ENCODE measurements at regions not wholly inside any gene's neighbourhood (a gene's known extent, or its start where the extent isn't known, plus 50 kb on each side); places are given as distances from the start of the nearest gene placed in this dataset.

DNA sequence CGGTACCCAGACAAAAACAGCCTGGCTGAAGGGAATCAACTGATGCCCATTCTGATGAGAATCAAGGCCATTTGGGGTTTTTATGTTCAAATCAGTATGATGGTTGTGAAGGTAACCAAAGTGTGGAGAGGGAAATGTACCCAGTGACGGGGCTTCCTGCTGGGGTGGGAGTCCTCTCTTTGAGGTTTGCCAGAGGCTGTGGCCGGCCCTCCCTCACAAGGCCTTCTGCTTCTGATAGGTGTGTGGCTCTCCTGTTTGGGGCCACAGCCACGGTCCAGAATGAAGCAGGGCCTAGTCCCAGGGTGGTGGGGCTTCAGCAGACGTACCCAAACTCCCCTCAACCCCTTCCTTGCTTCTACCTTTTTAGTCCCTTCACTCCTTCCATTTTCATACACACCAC lies 86.7 kb upstream of the NAA20 start:
- DNase-seq: no peak

DNA sequence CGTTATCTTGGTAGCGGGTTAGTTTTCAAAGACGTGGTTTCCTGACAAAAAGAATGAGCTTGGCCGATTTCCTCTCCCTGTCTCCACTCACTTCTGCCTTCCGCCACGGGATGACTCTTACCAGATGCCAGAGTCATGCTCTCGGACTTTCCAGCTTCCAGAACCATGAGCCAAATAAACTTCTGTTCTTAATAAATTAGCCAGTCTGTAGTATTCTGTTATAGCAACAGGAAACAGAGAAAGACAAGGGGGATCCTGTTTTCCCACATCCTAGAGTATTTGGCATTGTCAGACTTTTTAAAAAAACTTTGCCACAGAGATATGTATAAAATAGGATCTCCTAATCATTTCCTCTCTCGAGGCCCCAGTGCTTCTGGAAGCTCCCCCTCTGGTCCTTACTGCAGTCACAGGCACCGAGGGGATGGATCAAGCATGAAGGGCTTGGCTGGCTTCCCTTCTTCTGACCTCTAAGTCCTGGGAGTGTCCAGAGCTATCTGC lies 84.9 kb upstream of the NAA20 start:
- no peak for DNase-seq

DNA sequence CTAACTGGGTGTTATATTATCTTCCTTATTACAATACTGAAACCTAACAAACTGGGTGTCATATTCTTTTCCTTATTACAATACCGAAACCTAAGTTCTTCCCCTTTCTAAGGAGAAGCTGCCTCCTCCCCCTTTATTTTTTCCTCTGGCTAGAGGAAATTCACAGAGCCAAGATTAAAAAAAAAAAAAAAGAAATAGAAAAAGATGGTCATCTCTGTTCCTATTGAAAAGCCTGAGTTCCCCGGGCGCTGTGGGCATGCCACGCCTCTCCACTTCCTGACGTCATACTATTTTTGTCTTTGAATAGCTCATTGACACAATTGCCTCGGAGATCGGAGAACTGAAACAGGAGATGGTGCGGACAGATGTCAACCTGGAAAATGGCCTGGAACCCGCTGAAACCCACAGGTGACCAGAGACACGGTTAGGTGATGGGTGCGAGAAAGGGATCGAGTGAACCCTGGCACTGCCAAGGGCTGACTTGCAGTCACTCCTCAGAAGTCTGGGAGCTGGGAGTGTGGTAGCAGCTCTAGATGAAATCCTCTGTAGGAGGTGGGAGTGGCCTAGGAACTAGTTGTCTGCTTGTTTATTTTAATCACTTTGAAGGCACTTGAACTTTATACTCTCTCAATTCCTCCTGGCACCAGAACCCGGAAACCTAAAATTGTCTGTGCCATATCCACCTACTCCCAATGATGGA lies 82.2 kb upstream of the NAA20 start:
- no peak for DNase-seq

DNA sequence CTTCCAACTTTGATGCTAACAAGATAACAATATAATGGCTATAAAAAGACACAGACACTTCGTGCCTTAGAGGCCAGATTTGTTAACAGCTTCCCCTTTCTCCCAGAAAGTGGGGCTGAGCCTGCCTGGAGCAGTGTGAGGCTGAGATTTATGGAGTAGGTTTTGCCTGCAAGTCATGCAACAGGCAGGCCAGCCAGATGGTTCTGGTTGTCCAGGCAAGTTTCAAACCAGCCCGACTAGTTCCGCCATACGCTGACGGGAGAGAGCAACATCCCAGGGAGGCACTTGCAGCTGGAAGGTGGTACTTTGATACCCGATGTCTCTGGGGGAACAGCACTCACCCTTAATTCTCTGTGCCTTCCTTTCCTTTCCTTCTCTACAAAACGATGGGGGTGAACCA lies 81.3 kb upstream of the NAA20 start:
- no peak for DNase-seq

DNA sequence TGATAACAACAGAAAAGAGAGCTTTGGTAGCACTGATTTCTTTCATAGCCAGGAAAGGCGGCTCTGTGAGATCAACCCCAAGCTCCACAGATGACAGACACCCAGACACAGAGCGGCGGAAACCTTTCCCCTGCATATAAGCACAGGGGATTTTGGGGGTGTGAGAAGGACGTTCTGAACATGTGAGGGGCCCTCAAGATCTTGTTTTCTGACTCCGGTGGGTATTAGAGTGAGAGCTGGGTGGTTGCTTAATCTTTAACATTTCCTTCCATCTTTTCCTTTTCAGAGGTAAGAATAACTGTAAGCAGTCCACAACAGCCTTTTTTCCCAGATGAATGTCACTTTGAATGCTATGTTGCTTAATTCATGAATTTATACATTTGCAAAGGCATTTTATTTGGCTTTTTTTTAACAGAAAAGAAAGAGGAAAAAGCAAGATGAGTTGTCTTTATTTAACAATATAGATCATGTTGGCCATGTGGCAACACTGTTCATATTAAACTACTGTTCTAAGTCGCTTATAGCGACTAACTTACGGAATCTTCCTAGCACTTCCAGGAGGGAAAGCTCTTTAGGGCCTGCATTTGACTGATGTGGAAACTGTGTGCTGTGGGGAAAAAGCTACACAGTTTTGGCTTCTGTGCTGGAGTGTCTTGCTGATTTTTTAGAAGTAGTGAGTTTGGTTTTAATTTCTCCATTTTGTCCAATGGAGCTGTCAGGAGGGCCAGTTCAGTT lies 80.5 kb upstream of the NAA20 start:
- no peak for DNase-seq

DNA sequence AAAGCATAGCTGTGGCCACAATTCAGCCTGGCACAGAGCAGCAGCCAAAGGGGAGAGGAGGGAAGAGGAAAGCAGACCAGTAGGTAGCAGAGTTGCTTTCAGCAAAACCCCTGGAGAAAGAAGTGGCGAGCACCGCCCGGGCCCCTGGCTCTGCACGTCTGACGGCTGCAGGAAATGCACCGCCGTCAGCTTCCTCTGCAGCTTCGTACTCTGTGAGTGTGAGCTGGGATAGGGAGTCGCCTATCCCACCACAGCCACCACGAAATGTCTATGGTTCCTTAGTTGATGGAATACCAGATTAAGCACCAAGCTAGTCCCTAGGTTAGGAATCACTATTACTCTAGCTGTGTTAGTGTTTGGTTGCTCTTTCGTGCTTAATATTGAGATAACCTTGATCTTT lies 79.9 kb upstream of the NAA20 start:
- DNase-seq: no peak

DNA sequence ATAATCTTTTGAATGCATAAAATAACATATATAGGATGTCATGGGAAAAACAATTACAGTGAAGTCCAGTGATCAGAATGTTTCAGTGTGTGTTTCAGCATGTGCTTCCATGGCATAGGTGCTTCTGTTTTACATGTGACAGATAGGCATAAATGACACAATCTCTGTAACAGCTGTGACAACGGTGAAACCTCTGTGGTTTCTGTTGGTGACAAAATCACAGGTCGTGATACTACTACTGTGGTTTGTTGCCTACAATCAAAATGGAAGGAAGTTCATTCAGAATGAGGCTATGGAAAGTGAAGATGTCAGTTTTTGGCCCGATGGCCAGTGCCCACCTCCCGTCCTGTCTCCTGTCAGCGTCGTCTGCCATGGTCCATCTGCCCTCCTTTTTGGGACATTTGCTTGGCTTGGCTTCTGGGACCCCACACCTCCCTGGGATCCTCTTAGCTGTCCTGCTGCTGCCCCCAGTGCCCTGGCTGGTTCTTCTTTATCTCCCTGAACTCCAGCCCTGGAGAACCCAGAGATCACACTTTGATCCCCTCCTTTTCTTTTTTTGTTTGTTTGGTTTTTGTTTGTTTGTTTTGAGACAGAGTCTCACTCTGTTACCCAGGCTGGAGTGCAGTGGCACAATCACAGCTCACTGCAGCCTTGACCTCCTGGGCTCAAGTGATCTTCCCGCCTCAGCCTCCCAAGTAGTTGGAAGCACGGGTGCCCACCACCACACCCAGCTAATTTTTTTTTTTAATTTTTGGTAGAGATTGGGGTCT lies 79.3 kb upstream of the NAA20 start:
- DNase-seq: no peak

DNA sequence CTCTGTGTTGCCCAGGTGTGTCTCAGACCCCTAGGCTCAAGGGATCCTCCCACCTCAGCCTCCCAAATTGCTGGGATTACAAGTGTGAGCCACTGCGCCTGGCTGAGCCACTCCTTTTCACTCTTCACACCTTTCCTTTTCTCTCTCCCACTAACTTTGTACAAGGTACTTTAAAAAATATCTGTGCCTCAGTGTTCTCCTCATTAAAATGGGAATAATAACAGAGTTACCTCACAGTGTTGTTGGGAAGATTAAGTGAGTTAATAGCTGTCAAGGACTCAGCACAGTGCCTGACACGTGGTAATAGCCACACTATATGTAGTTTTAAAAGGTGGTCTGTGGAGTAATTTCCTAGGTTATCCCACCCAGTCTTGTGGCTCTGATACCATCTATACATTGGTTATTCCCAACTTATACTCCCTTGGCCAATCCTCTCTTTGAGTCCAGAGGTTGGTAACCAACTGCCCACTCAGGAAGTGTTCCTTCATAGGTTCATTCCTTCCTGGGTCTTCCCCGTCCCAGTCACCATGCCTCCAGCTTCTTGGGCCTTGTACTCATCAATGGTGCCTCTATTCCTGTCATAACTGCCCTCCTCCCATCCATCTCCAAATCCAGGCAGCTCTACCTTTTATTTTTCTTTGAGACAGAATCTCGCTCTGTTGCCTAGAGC lies 78.6 kb upstream of the NAA20 start:
- DNase-seq: no peak

DNA sequence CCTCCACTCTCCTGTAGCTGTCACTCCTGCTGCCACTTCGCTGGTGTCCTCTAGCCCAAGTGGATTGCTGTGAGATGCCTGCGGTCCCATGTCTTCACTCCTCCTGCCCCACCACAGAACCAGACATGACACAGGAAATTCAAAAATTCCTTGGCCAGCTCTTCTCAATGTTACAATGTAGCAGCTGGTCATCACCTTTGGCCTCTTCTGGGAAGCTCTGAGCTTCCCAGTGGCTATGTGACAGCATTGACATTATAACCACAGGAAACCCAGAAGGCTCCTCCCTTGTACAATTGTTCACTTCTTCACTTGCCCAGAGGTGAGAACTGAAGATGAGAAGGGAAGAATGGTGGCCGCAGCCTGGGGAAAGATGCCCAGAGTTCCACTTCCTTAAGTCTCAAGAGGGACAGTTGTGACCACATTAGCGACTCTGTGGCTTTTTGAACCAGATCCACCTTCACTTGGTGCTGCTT lies 76.1 kb upstream of the NAA20 start:
- DNase-seq: no peak

DNA sequence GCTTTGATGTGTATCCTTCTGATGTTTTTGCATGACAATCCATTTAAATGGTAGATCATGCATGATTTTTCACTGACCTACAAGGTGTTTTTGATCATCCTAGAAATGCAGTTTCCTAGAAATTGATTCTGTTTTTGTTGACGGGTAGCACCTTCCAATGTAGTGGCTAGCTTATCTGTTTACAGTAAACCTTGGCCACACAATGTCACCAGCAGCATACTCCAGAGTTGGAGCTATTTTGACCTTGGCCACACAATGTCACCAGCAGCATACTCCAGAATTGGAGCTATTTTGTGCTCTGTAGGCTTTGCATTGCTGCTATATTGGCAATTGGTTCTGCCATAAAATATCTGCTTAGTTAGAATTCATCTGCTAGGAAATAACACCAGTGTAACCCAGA lies 74.6 kb upstream of the NAA20 start:
- no peak for DNase-seq

DNA sequence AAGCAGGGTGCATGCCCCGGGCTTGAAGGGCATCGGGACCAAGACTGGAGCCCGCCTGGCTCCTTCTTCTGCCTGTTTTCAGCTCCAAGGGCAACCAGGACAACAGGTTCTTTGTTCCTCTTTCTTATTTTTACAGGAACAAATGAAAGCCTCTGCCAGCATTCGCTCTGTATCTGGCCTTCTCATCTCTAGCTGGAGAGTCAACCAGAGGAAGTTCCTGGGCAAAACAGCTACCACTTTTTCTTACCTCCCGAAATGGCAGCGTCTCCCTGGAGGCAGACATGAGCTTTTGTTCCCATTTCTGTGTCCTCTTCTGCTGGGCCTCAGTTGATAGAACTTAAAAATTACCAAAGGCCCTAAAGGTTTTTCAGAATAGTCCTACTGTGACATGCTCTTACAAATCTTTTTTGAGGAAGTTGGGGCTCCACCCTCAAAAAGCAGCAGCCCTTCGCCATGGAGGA lies 74.1 kb upstream of the NAA20 start:
- no peak for DNase-seq

DNA sequence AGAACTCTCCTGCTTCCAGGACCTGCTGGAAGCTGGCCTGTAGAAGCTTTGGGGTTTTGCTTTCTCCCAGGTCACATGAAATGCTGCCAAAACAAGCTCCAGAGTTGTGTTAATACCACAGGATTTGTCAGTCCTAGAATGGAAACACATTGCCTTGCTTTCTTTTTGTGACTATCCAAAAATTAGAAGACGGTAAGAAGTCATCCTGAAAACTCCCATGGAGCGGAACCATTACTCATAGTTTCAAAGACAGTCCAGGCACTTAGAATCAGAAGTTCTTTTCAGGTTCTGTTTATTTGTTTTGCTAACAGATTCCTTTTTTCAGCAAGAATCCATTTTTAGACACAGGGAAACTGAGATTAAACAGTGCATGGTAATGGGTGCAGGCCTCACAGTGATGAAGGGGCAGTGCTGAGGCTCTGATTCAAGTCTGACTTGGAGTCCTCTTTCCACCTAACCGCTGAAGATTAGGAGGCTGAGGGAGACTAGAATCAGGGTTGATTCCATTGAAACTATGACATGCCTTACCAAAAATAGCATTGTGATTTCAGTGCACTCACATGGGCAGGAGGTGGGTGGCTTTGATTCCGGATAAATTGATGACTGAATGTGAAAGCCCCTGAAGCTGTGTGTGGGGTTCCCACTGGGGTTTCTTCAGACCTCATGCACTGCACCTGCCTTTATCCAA lies 72.2 kb upstream of the NAA20 start:
- no peak for DNase-seq

DNA sequence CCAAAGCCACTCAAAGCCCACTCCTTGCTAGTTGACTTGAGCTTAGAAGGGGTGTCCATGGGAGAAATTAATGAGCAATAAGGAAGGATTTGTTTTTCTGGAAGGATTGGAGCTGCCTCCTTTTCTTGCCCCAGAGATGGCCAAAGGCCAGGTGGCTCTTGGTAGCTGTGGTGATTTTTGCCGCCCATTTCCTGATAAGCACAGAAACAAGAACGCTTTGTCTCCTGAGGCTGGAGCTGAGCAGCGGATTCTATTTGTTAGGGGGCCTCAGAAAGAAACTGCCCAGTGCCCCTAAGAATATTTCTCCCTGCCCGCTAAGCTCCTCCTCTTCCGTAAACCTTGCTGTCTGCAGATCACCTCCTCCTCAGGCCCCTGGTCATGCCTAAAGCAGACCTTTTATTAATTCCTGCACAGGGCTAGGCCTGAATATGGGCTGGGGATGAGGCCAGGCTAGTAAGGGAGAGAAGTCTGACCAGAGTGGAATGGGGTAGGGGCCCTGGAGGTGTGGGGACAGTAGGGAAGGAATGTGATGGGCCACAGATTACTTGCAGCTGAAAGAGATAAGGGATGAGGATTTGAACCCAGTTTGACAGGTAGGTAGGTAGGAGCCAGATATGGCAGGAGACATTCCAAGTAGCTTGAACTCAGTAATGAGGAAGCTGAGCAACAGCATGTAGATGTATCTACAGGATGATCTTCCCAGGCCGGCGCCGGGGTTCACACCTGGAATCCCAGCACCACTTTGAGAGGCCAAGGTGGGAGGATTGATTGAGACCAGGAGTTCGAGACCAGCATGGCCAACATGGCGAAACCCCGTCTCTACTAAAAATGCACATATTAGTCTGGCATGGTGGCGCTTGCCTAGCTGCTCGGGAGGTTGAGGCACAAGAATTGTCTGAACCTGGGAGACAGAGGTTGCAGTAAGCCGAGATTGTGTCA lies 71.2 kb upstream of the NAA20 start:
- DNase-seq: no peak

DNA sequence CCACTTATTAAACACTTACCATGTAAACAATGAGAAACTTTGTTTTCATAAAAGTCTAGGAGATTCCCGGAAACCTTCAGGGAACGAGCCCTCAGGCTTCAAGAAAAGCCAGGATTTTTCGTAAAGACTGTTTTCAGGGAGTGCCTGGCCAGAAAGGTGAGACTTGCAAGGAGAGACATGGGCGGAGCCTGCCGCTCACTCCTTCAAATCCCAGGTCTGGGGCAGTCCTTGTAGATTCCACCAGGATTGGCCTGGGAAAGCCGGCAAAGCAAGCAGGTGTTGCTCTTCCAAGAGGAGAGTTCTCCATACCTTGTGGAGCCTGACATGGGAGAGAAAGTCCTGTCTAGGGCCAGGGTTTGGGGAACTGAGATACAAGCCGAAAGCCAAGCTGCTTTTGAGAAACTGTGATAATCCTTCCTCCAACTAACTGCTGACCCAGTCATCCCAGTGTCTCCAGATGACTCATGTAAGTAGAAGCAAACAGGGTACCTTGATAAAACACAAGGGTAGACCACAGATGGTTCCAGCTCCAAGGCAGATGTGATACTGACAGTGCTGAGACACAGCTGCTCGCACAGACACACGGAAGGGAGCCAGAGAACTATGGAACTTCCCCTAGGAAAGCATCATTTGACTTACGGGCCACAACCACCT lies 69.4 kb upstream of the NAA20 start:
- no peak for DNase-seq

DNA sequence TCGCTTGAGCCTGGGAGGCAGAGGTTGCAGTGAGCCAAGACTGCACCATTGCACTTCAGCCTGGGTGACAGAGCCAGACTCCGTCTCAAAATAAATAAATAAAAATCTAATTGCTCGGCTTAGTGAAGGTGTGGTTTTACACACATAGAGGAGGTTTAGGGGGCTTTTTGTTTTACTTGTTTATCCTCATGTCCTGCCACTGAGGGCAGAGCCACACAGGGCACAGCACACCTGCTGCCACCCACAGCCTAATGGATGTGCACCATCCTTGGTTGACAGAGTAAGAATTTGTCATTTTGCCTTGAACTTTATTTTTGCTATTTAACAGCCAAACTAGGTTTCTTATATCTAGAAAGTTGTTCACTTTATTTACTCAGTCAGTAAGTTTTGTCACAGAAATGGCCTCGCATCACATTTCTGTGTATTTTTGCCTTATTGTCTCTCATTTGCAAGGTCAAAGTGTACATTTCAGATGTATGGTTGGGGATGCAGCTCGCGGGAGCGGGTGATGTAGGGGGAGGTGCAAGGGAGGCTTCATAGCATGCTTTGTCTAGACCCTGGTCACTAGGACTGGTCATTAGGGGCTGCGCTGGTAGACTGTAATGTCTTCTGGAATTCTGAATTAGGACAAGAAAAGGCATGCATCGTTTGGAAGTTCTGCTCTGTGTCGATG lies 67.8 kb upstream of the NAA20 start:
- DNase-seq: no peak

DNA sequence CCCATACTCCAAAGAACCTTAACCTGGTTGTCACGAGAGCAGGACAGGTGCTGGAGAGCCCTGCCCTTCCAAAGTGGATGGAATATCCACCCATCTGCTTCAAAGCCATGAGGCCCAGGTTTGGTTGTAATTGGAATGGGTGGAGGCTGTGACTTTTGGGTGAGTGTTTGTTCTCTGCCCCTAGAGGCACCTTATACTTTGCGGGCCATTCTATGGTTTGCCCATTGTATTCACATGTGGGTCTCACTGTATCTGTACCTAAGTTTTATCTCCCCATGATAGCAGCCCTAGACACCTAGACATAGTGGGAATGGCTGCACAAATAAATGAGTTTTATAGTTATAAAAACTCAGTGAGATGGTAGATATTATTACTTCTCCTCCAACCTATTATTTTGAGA lies 67.1 kb upstream of the NAA20 start:
- DNase-seq: no peak

DNA sequence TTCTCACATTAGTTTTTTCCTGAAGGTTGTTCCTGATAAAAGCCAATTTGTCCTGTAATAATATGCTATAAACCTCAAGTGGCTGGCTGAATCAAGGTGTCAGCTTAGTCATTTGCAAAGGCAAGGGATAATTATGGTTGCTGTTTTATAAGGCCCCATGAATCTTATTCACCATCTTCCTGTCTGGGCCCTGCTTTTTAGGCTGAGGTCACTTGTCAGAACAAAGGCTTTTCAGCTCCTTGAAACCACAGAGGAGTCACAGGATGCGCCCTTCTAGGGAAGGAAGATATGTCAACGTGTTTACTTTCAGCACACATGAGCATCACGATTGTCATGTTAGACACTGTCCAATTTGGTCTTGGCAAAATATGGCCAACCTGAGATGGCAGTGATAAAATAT lies 64.8 kb upstream of the NAA20 start:
- DNase-seq: no peak

DNA sequence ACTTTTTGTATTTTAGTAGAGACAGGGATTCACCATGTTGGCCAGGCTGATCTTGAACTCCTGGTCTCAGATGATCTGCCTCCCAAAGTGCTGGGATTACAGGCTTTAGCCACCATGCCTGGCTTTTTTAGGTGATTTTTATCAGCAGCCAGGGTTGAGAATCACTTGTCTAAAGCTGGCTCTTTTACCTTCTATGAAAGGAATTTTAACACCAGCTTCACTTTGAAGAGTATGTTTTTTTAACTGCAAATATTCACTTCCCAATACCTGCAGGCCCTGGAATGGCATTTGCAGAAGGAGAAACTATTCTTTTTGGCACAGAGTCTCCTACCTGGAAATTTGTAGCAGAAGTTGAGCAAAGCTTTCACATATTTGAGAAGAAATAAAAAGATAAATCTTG lies 63.6 kb upstream of the NAA20 start:
- DNase-seq: no peak

DNA sequence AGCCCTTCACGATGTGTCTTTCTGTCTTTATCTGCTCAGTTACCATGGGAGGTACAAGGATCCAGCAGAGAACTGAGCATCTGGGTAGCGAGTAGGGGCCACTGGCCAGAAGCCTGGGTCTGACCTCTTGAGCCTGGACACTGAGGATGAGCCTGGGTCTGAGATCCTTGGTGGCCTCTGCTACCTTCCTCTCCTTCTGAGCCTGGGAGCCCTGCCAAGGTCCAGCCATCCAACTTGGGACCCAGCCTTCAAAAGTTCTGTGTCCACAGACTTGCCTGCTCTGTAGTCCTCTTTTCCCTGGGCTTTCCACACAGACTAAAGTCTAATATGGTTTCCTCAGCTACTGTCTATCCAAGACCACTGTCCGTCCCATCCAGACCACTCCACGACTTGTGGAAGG lies 60.2 kb upstream of the NAA20 start:
- no peak for DNase-seq

DNA sequence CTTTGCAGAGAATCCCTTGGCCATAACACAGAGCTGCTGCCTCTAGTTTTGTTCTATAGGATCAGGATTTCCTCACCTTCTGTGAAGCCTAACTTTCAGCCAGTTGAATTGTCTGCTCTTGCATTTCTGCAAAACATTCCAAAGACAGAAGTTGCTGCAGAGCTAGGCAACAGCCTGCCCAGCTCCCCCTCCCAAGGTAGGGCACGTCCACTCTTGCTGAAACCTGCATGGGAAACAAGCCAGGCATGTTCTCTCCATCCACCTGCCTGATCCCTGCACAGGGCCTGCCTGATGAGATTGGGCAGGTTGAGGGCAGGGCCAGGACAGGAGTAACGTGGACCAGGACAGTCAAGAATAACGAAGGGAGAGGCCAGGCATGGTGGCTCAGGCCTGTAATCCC lies 58.9 kb upstream of the NAA20 start:
- DNase-seq: no peak

All from NCI-H1694 treated with DMSO at 0.1 percent for 48 hours (cell line).